Vagina (tissue), 2 donors: ENCODE measurements at regions not wholly inside any gene's neighbourhood (a gene's known extent, or its start where the extent isn't known, plus 50 kb on each side); places are given as distances from the start of the nearest gene placed in this dataset.

Source experiments
- DNase-seq, 2 donors: peaks; one replicate each; pipeline ENCODE4 v3.0.0-alpha.2; 2017; ENCODE audit errors: extremely low spot score in 2 of 2
- H3K27ac ChIP-seq: fragments of 200-600 bp; sonication (generic); one replicate; pipeline ENCODE4 v1.5.1; 2019
- H3K27me3 ChIP-seq: fragments of 200-600 bp; sonication (generic); one replicate; pipeline ENCODE4 v1.5.1; 2019
- H3K36me3 ChIP-seq, 2 donors: fragments of 200-600 bp; sonication (generic); one replicate each; pipeline ENCODE4 v1.5.1; 2017 to 2019
- H3K4me1 ChIP-seq: fragments of 200-600 bp; sonication (generic); one replicate; pipeline ENCODE4 v1.5.1; 2019
- H3K4me3 ChIP-seq, 2 donors: fragments of 200-600 bp; sonication (generic); 1 replicate in 1 of 2; 2 replicates in 1 of 2; pipeline ENCODE4 v1.5.1; 2016 to 2019
- H3K9me3 ChIP-seq: fragments of 200-600 bp; sonication (generic); one replicate; pipeline ENCODE4 v1.5.1; 2019
- CTCF ChIP-seq, 3 experiments: fragments of 450-650 bp in 2 of 3; fragments of 200-600 bp in 1 of 3; sonication (generic) in 1 of 3; IDR thresholded peaks; one replicate each; pipeline ENCODE4 v1.5.1; 2017 to 2019; ENCODE audit warnings: antibody characterized with exemption in 3 of 3, mild to moderate bottlenecking in 2 of 3, moderate library complexity in 2 of 3
- POLR2A ChIP-seq, 2 donors: fragments of 450-650 bp; IDR thresholded peaks; one replicate each; pipeline ENCODE4 v1.6.1; 2017; ENCODE audit warnings: antibody characterized with exemption in 2 of 2, mild to moderate bottlenecking in 2 of 2, moderate library complexity in 2 of 2
- POLR2AphosphoS5 ChIP-seq, 2 donors: sonication (generic); formaldehyde crosslinking; IDR thresholded peaks; one replicate each; pipeline ENCODE4 v1.9.0; 2017; ENCODE audit warnings: antibody characterized with exemption in 2 of 2, mild to moderate bottlenecking in 2 of 2, low read depth in 1 of 2; ENCODE audit not compliant: insufficient read depth in 1 of 2
- intact Hi-C: fragments of 100-400 bp; cut with DNase I; formaldehyde crosslinking; loops from one replicate; pipeline ENCODE4 v1.15.1; 2023

DNA sequence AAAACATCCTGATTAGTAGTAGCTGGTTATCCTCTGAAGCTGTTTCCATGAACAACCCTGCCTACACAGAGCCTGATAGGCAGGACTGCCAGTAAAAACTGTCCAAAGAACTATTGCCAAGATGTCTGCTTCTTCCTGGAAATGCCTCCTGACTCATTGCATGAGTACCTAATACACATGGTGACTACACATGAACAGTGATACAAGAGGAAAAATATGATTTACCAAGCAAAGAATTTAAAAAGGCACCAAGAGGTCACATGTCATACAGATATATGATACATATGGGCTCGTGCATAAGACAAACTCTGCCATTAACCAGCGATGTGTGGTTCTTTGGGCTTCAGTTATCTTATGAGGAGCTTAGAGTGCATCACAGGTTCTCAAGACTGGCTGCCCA is 552.3 kb downstream of the SLC16A7 start:
- Histone ChIP-seq H3K9me3 (no peaks in the 10 kb centered on the region), H3K27me3 (no peaks in the 10 kb centered on the region), H3K36me3 (no peaks in the 10 kb centered on the region), H3K4me1 (peaks cover 2% of the 10 kb centered on the region), H3K27ac (no peak overlapping the region), H3K4me3 (no peak overlapping the region)
- no peak for TF ChIP-seq POLR2AphosphoS5 (IDR thresholded peaks at IDR 0.05; ENCODE audit: insufficient read depth in 1 of 2, low read depth in 1 of 2)
- no peak for TF ChIP-seq POLR2A (IDR thresholded peaks at IDR 0.05)
- no peak for TF ChIP-seq CTCF (IDR thresholded peaks at IDR 0.05)
- intact Hi-C loops, result no loop called here
- no peak for DNase-seq

- Histone ChIP-seq H3K36me3 (no peaks in the 10 kb centered on the region), H3K4me3 (no peak overlapping the region), H3K27ac (no peak overlapping the region), H3K27me3 (no peaks in the 10 kb centered on the region), H3K4me1 (peaks cover 9% of the 10 kb centered on the region), H3K9me3 (no peaks in the 10 kb centered on the region)
- TF ChIP-seq POLR2A (IDR thresholded peaks at IDR 0.05) (no peak), CTCF (IDR thresholded peaks at IDR 0.05) (no peak), POLR2AphosphoS5 (IDR thresholded peaks at IDR 0.05; ENCODE audit: insufficient read depth in 1 of 2, low read depth in 1 of 2) (no peak)
- intact Hi-C loops, result no loop called here
- DNase-seq, result no peak
Measured at GRCh38 chr12:60148831-60149230, 553.0 kb downstream of the SLC16A7 start.

DNA sequence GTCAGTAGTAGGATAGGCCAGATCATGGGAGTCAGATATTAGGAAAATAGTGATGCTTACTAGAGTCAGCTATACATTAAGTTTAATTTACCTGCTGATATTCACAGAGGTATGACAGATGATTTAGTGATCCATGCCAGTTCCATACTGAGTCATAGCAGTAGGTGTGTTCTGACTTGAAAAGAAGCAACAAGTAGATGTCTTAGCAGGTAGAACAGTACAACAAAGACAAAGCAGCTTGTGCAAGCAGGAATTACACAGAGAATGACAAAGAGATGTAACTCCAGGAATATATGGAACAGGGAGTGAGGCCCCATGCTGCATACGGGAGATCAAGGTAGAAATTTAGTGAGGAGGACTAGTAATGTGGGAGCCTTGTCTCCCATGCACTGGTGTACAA is 556.9 kb downstream of the SLC16A7 start:
- Histone ChIP-seq H3K27me3 (no peaks in the 10 kb centered on the region), H3K36me3 (no peaks in the 10 kb centered on the region), H3K27ac (no peak overlapping the region), H3K4me1 (peaks cover 9% of the 10 kb centered on the region), H3K9me3 (no peaks in the 10 kb centered on the region), H3K4me3 (no peak overlapping the region)
- TF ChIP-seq POLR2AphosphoS5 (IDR thresholded peaks at IDR 0.05; ENCODE audit: insufficient read depth in 1 of 2, low read depth in 1 of 2) (peak in 1 of 2 donors; percentile 28), POLR2A (IDR thresholded peaks at IDR 0.05) (no peak), CTCF (IDR thresholded peaks at IDR 0.05) (no peak)
- no peak for DNase-seq
- intact Hi-C loops, result no loop called here

DNA sequence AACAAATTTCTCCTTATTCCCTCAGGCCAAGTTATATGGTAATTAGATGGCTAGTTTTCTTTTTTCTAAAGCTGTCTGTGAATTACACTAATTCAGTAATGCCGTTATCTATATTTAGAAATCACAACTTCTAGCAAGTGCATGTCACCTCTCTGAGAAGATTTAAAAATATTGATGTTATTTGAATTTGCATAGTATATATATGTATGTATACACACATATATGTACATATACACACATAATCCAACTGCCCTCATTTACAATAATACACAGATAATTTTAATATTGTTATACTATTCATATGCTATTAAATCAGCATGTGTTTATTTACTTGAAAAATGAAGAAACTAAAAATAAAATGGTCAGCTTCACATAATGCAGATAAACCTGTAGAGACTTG is 563.9 kb downstream of the SLC16A7 start:
- H3K27ac ChIP-seq, result no peak overlapping the region
- intact Hi-C loops, result no loop called here
- DNase-seq, result no peak
- no peaks in the 10 kb centered on the region for H3K9me3 ChIP-seq
- H3K4me3 ChIP-seq, result no peak overlapping the region
- H3K27me3 ChIP-seq, result no peaks in the 10 kb centered on the region
- H3K36me3 ChIP-seq, result no peaks in the 10 kb centered on the region
- TF ChIP-seq POLR2A (IDR thresholded peaks at IDR 0.05) (no peak), CTCF (IDR thresholded peaks at IDR 0.05) (no peak), POLR2AphosphoS5 (IDR thresholded peaks at IDR 0.05; ENCODE audit: insufficient read depth in 1 of 2, low read depth in 1 of 2) (no peak)
- no peaks in the 10 kb centered on the region for H3K4me1 ChIP-seq

DNA sequence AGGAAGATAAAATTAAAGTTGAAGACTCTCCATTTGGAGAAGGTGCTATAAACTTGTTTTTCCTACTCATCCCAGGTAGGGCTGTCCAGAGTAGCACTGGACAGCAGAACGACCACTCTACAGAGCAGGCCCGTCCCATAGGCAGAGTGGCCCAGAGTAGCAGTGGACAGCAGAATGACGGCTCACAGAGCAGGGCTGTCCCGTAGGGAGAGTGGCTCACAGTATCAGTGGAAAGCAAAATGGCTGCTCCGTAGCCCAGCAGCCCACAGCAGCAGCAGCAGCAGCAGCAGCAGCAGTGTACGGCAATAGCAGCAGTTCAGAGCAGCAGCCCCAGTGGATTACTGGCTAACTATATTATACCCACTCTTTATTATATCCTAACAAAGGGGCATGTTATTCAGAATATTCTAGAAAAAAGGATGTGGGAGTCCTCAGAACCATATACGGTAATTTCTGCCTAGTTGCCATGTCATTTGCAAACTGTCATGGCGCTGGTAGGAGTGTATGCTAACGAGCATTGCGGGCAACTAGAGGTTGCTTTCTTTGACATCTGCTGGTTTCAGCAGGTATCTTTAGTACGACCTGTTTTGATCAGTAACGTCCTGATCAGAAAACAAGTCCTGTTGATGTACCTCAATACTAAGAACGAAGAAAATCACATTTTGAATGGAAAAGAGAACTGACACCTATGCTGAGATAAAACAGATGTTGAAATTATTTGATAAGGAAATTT is 567.3 kb downstream of the SLC16A7 start:
- TF ChIP-seq CTCF (IDR thresholded peaks at IDR 0.05) (no peak), POLR2A (IDR thresholded peaks at IDR 0.05) (no peak), POLR2AphosphoS5 (IDR thresholded peaks at IDR 0.05; ENCODE audit: insufficient read depth in 1 of 2, low read depth in 1 of 2) (no peak)
- intact Hi-C loops, result no loop called here
- no peak overlapping the region for H3K4me3 ChIP-seq
- H3K36me3 ChIP-seq, result no peaks in the 10 kb centered on the region
- DNase-seq, result no peak
- no peaks in the 10 kb centered on the region for H3K27me3 ChIP-seq
- H3K27ac ChIP-seq, result no peak overlapping the region
- H3K9me3 ChIP-seq, result no peaks in the 10 kb centered on the region
- no peaks in the 10 kb centered on the region for H3K4me1 ChIP-seq
